ENCODE measurements at regions not wholly inside any gene's neighbourhood (a gene's known extent, or its start where the extent isn't known, plus 50 kb on each side); places are given as distances from the start of the nearest gene placed in this dataset.

GRCh38 chr13:106343836-106344235 is 191.6 kb downstream of the EFNB2 start:
- no peak overlapping the region for H3K4me3 ChIP-seq (ENCODE audit: low read depth, low read length)
- no peak overlapping the region for H3K27ac ChIP-seq
- H3K36me3 ChIP-seq, result no peaks in the 10 kb centered on the region
- no peak for TF ChIP-seq CTCF (IDR thresholded peaks at IDR 0.05; ENCODE audit: low read depth, low read length)
- peaks cover 9% of the 10 kb centered on the region for H3K9me3 ChIP-seq (ENCODE audit: severe bottlenecking)
- DNase-seq, result no peak
- no peaks in the 10 kb centered on the region for H3K27me3 ChIP-seq (ENCODE audit: insufficient read depth, low read depth, severe bottlenecking)

GRCh38 chr13:106340249-106340648 is 195.2 kb downstream of the EFNB2 start:
- Histone ChIP-seq H3K36me3 (no peaks in the 10 kb centered on the region), H3K27ac (no peak overlapping the region), H3K27me3 (ENCODE audit: insufficient read depth, low read depth, severe bottlenecking) (peaks cover 11% of the 10 kb centered on the region), H3K9me3 (ENCODE audit: severe bottlenecking) (peaks cover 9% of the 10 kb centered on the region), H3K4me3 (ENCODE audit: low read depth, low read length) (no peak overlapping the region)
- TF ChIP-seq CTCF (IDR thresholded peaks at IDR 0.05; ENCODE audit: low read depth, low read length), result no peak
- no peak for DNase-seq

GRCh38 chr13:106337096-106337850 is 198.2 kb downstream of the EFNB2 start:
- H3K36me3 ChIP-seq, result no peaks in the 10 kb centered on the region
- peaks cover 9% of the 10 kb centered on the region for H3K9me3 ChIP-seq (ENCODE audit: severe bottlenecking)
- H3K4me3 ChIP-seq (ENCODE audit: low read depth, low read length), result no peak overlapping the region
- no peak overlapping the region for H3K27ac ChIP-seq
- no peak for DNase-seq
- H3K27me3 ChIP-seq (ENCODE audit: insufficient read depth, low read depth, severe bottlenecking), result peaks cover 11% of the 10 kb centered on the region
- no peak for TF ChIP-seq CTCF (IDR thresholded peaks at IDR 0.05; ENCODE audit: low read depth, low read length)

- Histone ChIP-seq H3K27me3 (ENCODE audit: insufficient read depth, low read depth, severe bottlenecking) (peaks cover 12% of the 10 kb centered on the region), H3K27ac (no peak overlapping the region), H3K36me3 (no peaks in the 10 kb centered on the region), H3K9me3 (ENCODE audit: severe bottlenecking) (peaks cover 9% of the 10 kb centered on the region), H3K4me3 (ENCODE audit: low read depth, low read length) (no peak overlapping the region)
- DNase-seq, result no peak
- TF ChIP-seq CTCF (IDR thresholded peaks at IDR 0.05; ENCODE audit: low read depth, low read length), result no peak
Measured at GRCh38 chr13:106336668-106337067, 198.8 kb downstream of the EFNB2 start.

GRCh38 chr13:106332621-106333020 is 202.8 kb downstream of the EFNB2 start:
- no peak overlapping the region for H3K27ac ChIP-seq
- peaks cover 16% of the 10 kb centered on the region for H3K27me3 ChIP-seq (ENCODE audit: insufficient read depth, low read depth, severe bottlenecking)
- no peak overlapping the region for H3K4me3 ChIP-seq (ENCODE audit: low read depth, low read length)
- DNase-seq, result no peak
- no peak for TF ChIP-seq CTCF (IDR thresholded peaks at IDR 0.05; ENCODE audit: low read depth, low read length)
- no peaks in the 10 kb centered on the region for H3K9me3 ChIP-seq (ENCODE audit: severe bottlenecking)
- no peaks in the 10 kb centered on the region for H3K36me3 ChIP-seq

GRCh38 chr13:106331116-106331515 is 204.3 kb downstream of the EFNB2 start:
- H3K9me3 ChIP-seq (ENCODE audit: severe bottlenecking), result no peaks in the 10 kb centered on the region
- TF ChIP-seq CTCF (IDR thresholded peaks at IDR 0.05; ENCODE audit: low read depth, low read length), result no peak
- H3K27ac ChIP-seq, result no peak overlapping the region
- peaks cover 8% of the 10 kb centered on the region for H3K27me3 ChIP-seq (ENCODE audit: insufficient read depth, low read depth, severe bottlenecking)
- no peak for DNase-seq
- no peaks in the 10 kb centered on the region for H3K36me3 ChIP-seq
- H3K4me3 ChIP-seq (ENCODE audit: low read depth, low read length), result no peak overlapping the region
